22Rv1 (cell line): ENCODE measurements at regions not wholly inside any gene's neighbourhood (a gene's known extent, or its start where the extent isn't known, plus 50 kb on each side); places are given as distances from the start of the nearest gene placed in this dataset.

ENCODE experiments used
- ZFX ChIP-seq: fragments of 450-650 bp; IDR thresholded peaks from 2 replicates; pipeline ENCODE4 v1.6.1; 2017; ENCODE audit warnings: antibody characterized with exemption, borderline replicate concordance
- TF ChIP-seq, protein P1 (sequence below): fragments of 450-650 bp; IDR thresholded peaks from 2 replicates; pipeline ENCODE4 v1.5.1; 2017; ENCODE audit warnings: mild to moderate bottlenecking

DNA sequence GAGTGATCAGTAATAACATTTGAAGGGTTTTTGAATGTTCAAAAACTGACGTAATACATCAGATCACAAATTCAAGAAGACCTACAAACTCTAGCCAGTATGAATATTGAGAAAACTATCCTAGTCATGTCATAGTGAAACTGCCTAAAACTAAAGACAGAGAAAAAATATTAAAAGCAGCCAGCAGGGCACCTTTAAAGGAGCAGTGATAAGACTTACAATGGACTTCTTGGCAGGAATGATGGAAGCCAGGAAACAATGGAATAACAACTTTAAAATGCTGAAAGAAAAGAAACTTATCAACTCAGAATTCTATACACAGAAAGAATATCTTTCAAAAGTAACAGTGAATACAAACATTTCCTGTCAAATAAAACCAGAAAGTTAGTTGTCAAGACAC lies 78.3 kb upstream of the CTBP2 start:
- TF ChIP-seq, protein P1, sequence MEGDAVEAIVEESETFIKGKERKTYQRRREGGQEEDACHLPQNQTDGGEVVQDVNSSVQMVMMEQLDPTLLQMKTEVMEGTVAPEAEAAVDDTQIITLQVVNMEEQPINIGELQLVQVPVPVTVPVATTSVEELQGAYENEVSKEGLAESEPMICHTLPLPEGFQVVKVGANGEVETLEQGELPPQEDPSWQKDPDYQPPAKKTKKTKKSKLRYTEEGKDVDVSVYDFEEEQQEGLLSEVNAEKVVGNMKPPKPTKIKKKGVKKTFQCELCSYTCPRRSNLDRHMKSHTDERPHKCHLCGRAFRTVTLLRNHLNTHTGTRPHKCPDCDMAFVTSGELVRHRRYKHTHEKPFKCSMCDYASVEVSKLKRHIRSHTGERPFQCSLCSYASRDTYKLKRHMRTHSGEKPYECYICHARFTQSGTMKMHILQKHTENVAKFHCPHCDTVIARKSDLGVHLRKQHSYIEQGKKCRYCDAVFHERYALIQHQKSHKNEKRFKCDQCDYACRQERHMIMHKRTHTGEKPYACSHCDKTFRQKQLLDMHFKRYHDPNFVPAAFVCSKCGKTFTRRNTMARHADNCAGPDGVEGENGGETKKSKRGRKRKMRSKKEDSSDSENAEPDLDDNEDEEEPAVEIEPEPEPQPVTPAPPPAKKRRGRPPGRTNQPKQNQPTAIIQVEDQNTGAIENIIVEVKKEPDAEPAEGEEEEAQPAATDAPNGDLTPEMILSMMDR: no peak
- TF ChIP-seq ZFX: no peak
